HCT116 (cell line): ENCODE measurements at regions not wholly inside any gene's neighbourhood (a gene's known extent, or its start where the extent isn't known, plus 50 kb on each side); places are given as distances from the start of the nearest gene placed in this dataset.

Experiments used
- CEBPB ChIP-seq: IDR thresholded peaks from 2 replicates; pipeline ENCODE4 v1.6.1; 2012; ENCODE audit warnings: low read depth
- CTCF ChIP-seq, 3 experiments: fragments of 200-600 bp in 1 of 3; sonication (generic) in 1 of 3; IDR thresholded peaks in 2 of 3; conservative IDR thresholded peaks in 1 of 3; 2 replicates each; pipeline ENCODE4 v1.5.1; 2012 to 2017; ENCODE audit warnings: low read depth in 2 of 3, low read length in 2 of 3, antibody characterized with exemption in 1 of 3, borderline replicate concordance in 1 of 3, control low read depth in 1 of 3, mild to moderate bottlenecking in 1 of 3, mixed read lengths in 1 of 3, mixed run types in 1 of 3, moderate library complexity in 1 of 3; ENCODE audit not compliant: insufficient read depth in 1 of 3
- EGR1 ChIP-seq: IDR thresholded peaks from 2 replicates; pipeline ENCODE4 v1.6.1; 2012; ENCODE audit warnings: low read depth
- EZH2 ChIP-seq: fragments of 200-600 bp; sonication (generic); IDR thresholded peaks from 2 replicates; pipeline ENCODE4 v1.6.1; 2017; ENCODE audit warnings: antibody characterized with exemption, mixed run types
- EZH2phosphoT487 ChIP-seq: fragments of 200-600 bp; IDR thresholded peaks from 2 replicates; pipeline ENCODE4 v1.6.1; 2018; ENCODE audit warnings: antibody characterized with exemption, borderline replicate concordance
- FOSL1 ChIP-seq: IDR thresholded peaks from 2 replicates; pipeline ENCODE4 v1.6.1; 2012; ENCODE audit warnings: low read depth
- POLR2A ChIP-seq: IDR thresholded peaks from 2 replicates; pipeline ENCODE4 v1.7.0; 2011; ENCODE audit warnings: borderline replicate concordance; ENCODE audit not compliant: insufficient read depth, insufficient read length; ENCODE audit errors: extremely low read depth
- POLR2AphosphoS5 ChIP-seq: IDR thresholded peaks from 2 replicates; pipeline ENCODE4 v1.6.1; 2011; ENCODE audit warnings: mild to moderate bottlenecking, low read depth, low read length, moderate library complexity
- RAD21 ChIP-seq: IDR thresholded peaks from 2 replicates; pipeline ENCODE4 v1.6.1; 2012; ENCODE audit warnings: low read depth, mild to moderate bottlenecking
- SIN3A ChIP-seq: IDR thresholded peaks from 2 replicates; pipeline ENCODE4 v1.6.1; 2012; ENCODE audit warnings: low read depth
- SP1 ChIP-seq: IDR thresholded peaks from 2 replicates; pipeline ENCODE4 v1.6.1; 2012; ENCODE audit warnings: low read depth
- YY1 ChIP-seq: IDR thresholded peaks from 2 replicates; pipeline ENCODE4 v1.6.1; 2011; ENCODE audit warnings: low read length, low read depth, moderate library complexity, mild to moderate bottlenecking; ENCODE audit not compliant: insufficient replicate concordance; ENCODE audit errors: extremely low read depth

DNA sequence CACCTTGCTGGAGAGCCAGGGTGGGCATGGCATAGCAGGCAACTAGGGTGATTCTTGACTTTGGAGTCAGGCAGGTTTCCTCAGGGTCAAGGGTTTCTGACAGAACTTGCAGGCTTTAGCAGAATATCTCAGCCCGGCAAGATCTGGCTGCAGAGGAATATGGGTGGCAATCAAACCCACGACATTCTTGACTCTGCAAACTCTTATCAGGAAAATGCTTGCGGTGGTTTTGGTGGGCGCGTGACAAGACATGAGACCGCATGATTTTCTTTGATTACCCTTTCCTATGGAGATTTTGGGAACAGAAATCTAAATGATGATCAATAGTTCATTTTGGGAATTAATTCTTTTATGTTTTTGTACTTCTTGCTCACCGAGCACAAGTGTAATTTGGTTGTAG lies 449.5 kb downstream of the VRK1 start:
- TF ChIP-seq POLR2A (no peak), CEBPB (no peak), POLR2AphosphoS5 (no peak), CTCF (IDR thresholded peaks at IDR 0.05 in 2 of 3, conservative IDR thresholded peaks at IDR 0.05 in 1 of 3; ENCODE audit: borderline replicate concordance in 1 of 3, insufficient read depth in 1 of 3, low read depth in 2 of 3, low read length in 2 of 3) (no peak), RAD21 (no peak), YY1 (no peak), FOSL1 (no peak), SP1 (no peak), EZH2 (no peak), SIN3A (no peak), EZH2phosphoT487 (no peak), EGR1 (no peak)
